Stromal cell of bone marrow (primary cell): ENCODE measurements at regions not wholly inside any gene's neighbourhood (a gene's known extent, or its start where the extent isn't known, plus 50 kb on each side); places are given as distances from the start of the nearest gene placed in this dataset.
"Not testable (repeated sequence)": the region's sequence is repeated elsewhere in the genome, so short reads cannot be mapped to it uniquely, and the experiment has no call there.

ENCODE experiments used
- DNase-seq: peaks from one replicate; pipeline ENCODE4 v3.0.0-alpha.2; 2012; ENCODE audit warnings: low read depth

DNA sequence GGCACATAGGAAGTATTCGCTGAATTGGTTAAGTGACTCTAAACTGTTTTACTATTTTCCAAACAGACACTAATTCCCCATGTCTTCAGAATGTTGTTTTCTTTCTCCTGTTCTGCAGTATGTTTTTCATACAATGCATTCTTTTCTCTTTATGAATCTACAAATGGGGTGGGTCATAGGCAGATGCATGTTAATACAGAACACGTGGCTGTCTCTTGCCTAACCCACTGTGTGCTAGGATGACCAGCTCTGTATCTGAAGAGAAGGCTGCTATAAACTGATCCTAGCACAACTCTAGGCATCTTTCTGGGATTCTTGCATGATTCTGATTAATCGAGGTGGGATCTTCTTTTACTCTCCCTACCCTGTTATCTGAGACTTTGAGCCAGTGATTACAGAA is 826.0 kb downstream of the PLCL1 start:
- DNase-seq = no peak

DNA sequence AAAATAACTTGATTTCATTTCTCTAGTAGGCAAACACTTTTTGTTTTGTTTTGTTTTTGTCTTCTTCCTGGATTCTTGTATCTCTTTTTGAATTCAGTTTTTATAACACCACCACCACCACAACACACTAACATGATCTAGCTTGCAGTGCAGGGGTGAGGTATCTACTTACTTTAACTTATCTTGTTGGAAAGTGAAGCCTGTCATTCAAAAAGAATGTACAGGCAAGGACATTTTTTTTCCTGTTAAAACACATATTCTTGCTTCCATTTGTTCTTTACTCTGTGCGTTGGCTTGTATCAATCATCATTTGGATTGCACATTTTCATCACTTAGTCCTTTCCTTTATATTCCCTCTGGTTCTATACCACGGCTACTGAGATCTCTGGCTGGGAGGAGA is 824.2 kb downstream of the PLCL1 start:
- DNase-seq = no peak

DNA sequence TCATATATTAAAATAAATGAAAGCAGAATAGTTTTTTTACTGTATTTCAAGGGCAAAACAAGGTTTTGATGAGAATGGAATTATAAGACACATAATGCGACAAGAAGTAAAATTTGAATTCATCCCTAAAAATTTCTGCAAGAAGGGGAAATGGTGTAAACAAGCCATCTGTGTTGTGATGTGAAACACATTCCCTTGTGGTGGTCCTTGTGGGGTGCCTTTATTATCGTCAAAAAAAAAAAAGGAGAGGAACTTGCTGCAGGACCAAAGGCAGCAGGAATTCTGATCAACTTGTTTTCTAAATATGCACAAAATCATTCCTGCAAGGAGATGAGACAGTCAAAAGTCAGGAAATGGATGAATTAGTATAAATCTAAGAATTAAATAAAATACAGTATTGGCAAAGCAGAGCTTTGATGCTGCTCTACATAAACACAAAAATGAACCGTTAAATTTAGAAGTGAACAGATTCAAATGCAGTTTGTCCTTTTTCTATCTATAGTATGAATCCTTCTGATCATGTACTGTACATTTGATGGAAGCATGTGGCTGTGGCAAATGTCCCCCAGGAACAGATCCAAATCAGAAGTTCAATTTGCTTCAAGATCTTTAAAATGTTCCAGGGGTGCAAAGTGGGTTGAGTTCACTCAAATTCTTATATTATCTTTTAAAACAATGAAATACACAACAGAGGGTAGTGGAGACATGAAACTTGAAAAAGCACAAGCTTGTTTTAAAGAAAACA is 818.8 kb downstream of the PLCL1 start:
- no peak for DNase-seq

DNA sequence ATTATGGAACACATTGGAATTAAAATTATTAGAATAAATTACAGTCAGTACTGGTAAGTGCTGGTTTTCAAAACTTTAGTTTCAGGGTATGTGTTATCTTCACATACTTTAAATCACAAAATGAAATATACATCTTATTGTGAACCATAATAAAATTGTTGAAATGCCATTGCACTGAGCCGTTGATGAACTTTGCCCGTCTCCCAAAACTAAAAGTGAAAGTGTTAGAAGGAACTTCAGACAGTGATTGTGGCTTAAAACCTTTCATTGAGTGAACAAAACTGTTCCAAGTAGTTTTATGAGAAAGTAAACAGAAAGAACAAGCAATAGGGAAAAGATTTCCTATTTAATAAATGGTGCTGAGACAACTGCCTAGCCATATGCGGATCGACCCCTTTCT is 811.6 kb downstream of the PLCL1 start:
- DNase-seq = no peak

DNA sequence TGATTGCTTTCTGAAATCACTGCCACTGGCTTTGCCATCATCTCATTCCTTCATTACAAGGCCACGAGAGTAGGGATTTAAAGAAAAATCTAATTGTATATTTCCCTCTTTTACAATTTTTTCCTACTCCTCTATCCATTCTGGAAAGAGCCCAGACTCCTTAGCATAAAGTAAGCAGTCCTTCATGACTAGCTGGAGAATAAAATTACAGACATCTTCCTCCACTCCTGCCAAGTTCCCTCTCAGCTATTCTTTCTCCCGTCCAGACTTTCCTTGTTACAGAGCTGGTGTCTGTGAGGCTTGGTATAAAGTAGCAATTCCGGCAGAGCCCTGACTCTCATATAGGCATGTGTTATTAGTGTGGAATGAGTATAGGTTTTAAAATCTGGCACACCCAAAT is 806.8 kb downstream of the PLCL1 start:
- no peak for DNase-seq

DNA sequence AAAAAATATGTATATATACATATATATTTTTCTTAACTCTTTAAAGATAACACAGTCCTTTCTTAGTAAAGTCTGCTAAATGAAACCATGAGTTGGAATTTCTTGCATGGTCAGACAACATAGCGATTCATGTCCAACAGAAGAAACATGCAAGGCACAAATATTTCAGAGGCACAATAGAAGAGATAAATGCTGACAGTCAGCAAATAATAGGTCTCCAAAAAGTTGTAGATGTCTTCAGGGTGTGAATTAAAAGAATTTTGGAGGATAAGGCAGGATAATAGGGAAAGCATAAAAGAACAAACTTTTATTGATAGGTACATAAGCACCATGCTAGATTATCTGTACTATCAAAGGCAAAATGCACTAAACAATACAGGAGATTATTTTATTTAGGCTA is 800.2 kb downstream of the PLCL1 start:
- no peak for DNase-seq

DNA sequence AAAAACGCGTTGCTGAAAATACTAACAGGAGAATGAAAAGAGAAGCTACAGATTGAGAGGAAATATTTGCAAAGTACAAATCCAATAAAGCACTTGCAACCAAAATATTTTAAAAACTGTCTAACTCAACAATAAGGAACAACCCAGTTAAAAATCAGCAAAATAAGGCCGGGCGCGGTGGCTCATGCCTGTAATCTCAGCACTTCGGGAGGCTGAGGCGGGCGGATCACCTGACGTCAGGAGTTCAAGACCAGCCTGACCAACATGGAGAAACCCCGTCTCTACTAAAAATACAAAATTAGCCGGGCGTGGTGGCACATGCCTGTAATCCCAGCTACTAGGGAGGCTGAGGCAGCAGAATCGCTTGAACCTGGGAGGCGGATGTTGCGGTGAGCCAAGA is 798.6 kb downstream of the PLCL1 start:
- DNase-seq = not testable (repeated sequence)

DNA sequence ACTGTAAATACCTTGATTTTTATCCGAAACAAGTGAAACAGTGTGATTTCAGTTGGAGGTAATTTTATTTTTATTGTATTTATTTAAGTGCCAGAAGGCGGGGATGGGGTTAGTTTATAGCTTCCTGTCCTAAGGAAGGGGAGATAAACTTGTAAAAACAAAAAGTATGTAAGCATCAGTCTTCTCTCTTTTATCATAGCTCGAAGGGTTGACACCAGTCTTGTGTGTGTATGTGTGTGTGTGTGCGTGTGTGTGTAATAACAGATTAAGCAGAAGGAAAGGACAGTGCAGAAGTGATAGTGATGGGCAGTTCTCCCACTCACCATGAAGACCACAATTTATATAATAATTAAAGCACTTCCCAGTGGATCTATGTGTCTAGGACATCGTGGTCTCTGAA is 793.3 kb downstream of the PLCL1 start:
- no peak for DNase-seq

DNA sequence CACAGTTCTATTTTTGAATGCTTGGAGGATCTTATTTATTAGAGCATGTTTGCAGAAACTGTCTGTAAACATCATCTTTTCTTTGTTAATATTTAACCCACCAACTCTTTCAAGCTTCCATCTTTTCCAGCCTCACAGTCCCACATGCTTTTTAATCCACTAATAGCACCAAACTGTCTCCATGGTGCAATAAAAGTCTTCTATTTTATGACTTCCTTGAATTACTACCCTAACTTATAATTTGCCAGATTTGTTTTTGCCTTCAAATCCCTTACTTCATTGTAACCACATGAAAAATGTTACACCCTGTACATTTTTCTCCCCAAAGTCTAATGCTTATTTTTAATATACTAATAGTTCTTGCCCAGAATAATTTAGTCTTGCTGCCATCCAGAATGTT is 792.6 kb downstream of the PLCL1 start:
- no peak for DNase-seq

DNA sequence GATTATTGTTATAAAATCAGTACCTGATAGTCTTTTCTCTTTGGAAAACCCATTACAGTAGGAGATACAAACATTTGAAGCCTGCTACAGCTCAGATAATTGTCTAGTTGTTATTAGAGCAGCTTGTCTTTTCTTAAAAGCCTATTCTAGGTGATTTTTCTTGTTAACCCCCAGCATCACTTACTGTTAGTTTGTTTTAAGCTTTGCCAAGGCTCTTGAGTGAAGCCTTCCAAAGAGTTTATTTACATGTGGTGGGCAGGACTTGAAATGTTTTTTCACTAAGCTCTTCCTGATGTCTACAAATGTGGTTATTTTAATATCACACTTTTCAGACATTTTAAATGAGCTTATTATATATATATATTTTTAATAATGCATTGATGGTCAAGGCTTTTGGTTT is 791.3 kb downstream of the PLCL1 start:
- no peak for DNase-seq

DNA sequence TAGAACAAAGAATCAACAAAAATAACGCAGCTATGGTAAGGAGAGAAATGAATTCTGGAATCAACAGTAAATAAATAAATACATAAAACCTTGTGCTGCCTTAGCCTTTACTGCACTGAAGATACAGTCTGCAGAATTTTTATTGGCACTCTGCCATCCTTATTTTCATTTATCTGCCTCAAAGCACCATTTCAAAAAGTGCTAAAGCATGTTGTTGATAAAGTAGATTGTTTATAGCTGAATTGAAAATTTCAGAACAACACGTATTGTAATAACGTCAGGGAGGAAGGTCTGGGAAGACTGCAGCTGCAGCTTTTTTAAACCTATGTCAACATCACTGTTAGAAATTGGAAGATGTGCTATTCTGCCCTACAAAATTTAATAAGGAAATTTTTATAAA is 787.2 kb downstream of the PLCL1 start:
- DNase-seq = no peak

DNA sequence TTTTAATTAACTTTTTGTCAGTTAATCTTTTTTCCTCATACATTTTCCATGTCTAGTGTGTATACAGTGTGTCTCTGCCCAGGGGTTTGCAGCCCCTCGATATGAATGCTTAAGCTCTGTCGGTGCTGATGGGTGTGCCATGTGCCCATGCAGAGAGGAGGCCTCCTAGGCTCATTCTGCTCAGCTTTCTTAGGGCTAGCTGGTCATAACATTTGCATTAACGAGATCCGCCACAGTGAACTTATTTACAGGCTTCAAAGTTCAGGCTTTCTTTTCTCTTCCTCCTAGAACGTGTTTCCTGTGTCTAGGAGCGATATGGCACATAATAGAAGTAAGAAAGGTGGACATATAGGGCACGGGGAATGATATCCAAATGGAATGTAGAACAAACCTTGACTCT is 783.3 kb downstream of the PLCL1 start:
- DNase-seq = no peak

DNA sequence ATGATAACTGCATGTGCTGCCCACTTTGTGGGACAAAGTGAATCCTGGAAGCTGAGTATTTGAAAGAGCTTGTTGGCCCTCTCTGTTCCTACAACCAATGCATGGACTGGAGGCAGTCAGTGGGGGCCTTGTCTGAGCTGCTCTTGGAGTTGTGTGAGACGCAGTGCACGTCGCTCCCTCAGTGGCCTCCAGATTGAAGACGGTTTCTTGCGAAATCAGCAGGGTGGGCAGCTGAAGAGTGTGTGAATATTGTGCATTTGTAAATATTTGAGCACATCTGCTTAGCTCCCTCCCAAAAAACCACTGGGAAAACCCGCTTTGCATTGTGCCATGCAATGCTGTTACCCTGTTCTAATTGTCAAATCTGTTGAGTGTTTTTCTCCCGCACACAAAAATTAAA is 782.8 kb downstream of the PLCL1 start:
- DNase-seq = no peak

DNA sequence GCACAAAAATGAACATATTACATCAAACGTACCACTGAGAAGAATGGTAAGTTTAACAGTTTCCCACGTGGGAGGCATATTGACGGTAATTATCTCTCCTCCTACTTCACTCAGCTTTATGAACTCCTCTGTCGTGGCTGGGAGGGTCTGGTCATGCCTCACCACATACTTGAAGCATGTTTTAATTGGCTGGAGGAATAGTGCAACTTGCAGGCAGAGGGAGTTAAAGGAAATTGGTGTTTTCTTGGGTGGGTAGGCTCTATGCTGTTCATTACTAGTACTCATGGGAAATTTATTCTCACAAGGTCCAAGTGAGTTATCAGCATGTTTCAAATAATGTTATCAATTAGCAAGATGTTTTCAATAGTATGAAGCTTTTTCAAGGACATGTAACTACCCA is 767.0 kb downstream of the PLCL1 start:
- DNase-seq = no peak

DNA sequence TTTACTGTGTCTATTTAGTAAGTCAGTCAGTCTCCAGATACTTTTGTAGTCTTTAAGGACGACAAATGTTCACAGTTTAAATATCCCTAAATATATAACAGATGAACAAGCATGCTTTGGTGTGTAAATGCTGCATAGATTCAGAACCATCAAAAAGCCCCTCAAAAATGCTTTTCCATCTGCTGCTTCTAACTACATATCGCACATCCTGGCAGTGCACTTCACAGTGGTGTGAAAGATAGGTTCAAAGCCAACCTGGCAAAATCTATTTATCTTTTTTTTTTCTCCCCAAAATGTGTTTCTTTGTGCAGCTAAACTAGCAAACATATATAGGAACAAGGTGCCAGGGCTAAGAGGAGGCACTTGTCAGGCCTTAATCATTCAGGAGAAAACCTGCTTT is 753.8 kb downstream of the PLCL1 start:
- DNase-seq = no peak

DNA sequence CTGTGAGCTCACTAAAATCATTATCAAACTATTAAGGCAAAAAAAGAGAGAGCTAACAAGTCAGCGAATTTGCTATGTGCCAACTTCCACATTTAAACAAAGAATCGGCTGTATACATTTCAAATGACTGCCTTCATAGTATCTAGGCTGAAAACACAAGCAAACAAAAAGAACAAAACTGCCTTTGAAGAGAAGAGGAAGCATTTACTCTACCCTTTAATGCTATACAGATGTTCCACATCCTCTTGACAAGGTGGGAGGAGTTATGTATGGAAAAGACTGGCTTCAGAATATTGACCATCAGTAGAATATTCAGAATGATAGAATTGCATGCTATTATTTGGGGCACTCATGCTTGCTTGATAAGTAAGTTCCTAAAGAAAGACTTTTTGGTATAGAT is 741.7 kb downstream of the PLCL1 start:
- DNase-seq = no peak

DNA sequence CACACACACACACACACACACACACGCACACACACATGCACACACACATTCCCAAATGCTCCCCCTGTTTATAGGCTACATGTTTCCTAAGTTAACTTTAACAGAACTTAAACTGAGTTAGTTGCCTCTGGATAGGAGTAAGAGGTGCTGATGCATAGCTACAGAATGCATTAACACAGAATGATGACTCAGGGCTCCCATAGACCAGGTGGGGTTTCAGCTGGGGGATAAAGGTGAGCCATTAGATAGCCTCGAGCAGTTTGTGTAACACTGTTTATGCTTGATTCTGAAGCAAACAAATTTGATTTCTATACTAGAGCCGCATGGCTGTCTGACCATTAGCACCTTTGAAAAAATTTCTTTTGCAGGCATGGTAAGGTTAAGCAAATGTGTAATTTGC is 741.0 kb downstream of the PLCL1 start:
- no peak for DNase-seq

DNA sequence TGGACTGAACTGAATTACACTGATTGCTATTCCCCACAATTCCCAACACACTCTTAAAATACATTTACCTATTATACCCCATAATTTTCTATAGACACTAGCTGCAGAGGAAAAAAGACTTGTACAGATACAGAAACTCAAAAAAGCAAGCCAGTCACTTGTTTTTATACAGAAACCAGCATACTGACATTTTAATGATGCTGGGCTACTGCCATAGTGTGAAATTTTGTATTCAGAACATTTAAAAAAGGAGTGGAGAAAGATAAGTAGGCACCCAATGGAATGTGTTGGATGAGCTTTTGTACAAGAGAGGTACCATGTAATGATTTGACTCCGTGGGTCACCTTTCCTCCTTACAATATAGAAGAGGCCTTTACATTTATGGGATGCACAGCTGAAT is 740.1 kb downstream of the PLCL1 start:
- no peak for DNase-seq

DNA sequence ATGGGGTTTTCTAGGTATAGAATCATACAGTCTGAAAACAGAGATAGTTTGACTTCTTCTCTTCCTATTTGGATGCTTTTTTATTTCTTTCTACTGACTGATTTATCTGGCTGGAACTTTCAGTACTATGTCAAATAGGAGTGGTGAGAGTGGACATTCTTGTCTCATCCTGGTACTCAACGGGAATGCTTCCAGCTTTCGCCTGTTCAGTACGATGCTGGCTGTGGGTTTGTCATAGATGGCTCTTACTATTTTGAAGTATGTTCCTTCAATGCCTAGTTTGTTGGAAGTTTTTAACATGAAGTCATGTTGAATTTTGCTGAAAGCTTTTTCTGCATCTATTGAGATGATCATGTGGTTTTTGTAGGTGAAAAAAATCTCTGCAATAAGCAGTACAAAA is 730.4 kb downstream of the PLCL1 start:
- no peak for DNase-seq

DNA sequence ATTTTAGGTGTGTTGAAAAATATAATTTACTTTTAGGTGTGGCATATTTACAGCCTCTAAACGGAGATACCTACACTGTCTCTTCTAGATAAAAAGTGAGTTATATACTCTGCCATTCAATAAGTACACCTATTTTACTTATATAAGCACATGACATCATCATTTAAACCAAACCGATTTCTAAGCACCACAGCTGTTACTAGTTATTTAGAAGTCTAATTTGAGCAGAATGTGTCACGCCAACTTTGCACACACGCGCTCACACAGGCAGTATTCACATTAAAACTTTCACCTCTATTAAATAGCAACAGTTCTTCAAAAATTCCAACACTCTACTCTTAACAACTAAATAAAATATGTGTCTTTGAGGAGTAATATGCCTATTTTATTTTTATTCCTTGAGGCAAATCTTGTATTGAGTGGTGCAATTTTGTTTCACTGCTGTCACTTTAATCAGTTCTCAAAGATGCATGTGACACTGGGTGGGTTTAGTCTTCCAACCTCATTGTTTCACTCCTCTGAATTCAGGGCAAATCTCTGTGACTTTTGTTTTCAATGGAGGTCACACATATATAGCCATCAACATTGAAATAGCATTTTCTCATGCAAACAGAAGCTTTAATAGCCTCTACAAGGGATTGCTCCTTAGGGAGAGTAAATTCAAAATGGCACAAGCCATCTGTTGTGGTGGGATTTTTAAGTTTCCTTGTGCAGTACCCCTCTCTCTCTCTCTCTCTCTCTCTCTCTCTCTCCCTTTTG is 721.0 kb downstream of the PLCL1 start:
- DNase-seq = no peak

DNA sequence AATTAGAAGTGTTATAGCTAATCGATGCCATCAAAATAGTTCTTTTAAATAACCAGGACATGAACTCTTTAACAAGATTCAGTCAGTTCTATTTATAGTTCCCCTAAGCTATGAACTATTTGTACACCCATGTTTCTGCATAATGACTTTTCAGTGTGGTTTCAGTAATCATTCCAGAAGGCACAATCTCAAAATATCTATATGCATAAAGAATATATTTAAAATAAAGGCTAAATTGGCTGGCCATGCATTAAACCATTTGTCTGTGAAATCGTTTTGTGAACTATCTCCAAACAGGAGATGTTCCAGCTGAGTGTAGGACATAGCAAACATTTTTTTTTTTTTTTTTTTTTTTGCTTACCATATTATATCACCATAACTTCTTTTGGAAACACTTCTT is 719.3 kb downstream of the PLCL1 start:
- no peak for DNase-seq

DNA sequence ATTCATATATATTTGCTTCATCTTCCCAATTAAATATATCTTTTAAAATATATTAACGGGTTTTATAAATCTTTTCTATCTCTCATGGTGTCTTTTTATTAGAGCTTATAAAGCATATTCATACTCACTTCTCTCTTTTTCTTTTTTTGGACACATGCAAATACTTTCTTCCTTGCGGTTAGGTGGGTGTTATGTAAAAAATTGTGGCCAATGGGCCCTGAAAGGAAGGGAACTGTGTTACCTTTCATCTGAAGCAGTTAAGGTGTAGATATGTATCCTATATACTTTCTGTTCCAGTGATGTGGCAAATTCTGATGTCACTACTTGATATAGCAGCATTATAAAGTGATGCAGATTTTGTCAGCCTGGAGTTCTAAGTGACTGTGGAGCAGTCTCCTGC is 714.5 kb downstream of the PLCL1 start:
- DNase-seq = no peak

DNA sequence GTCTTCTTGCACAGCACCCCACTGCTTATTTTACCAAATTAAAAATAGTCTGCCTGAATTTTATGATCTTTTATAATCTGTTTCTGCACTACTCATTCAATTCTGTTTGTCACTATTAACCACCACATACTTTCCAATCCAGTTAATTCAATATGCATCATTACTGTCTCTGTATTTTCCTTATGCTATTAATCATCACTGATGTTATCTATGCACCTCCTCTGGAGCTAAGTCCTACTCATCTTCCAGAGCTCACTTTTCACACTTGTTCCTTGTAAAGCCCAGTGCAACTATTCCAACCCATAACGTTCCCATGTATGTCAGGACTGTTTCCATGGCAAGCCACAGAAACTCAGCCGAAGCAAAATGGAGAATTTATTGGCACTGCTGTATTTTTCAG is 713.6 kb downstream of the PLCL1 start:
- no peak for DNase-seq

DNA sequence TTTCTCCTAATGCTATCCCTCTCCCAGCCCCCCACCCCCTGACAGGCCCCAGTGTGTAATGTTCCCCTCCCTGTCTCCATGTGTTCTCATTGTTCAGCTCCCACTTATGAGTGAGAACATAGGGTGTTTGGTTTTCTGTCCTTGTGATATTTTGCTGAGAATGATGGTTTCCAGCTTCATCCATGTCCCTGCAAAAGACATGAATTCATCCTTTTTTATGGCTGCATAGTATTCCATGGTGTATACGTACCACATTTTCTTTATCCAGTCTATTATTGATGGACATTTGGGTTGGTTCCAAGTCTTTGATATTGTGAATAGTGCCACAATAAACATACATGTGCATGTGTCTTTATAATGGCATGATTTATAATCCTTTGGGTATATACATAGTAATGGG is 704.2 kb downstream of the PLCL1 start:
- not testable (repeated sequence) for DNase-seq
